ENCODE measurements at regions not wholly inside any gene's neighbourhood (a gene's known extent, or its start where the extent isn't known, plus 50 kb on each side); places are given as distances from the start of the nearest gene placed in this dataset.

DNA sequence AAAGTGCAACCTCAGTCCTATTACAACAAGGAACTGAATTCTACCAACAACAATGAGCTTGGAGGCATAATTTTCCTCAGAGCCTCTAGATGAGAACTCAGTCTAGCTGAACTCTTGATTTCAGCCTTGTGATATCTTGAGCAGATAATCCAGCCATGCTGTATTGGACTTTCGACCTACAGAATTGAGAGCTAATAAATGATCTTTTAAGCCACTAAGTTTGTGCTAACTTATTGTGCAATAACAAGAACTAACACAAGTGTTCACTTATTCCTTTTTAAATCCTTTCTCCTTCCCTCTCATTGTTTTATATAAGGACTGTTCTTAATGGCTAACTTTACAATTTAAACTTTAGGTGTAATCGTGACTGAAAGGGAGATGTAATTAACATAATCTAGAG is 140.7 kb downstream of the MAGEB17 start:
- TF ChIP-seq CTCF (IDR thresholded peaks at IDR 0.05), result no peak
- no peak for TF ChIP-seq POLR2A (IDR thresholded peaks at IDR 0.05)
- Histone ChIP-seq H3K4me3 (no peak overlapping the region), H3K27ac (no peak overlapping the region), H3K4me1 (no peaks in the 10 kb centered on the region), H3K36me3 (no peaks in the 10 kb centered on the region), H3K9me3 (no peaks in the 10 kb centered on the region), H3K27me3 (no peaks in the 10 kb centered on the region)
- intact Hi-C loops (cut with DNase I; ENCODE audit: low total_unique reads), result no loop called here
- no peak for DNase-seq

- Histone ChIP-seq H3K4me3 (no peak overlapping the region), H3K9me3 (no peaks in the 10 kb centered on the region), H3K27me3 (no peaks in the 10 kb centered on the region), H3K36me3 (no peaks in the 10 kb centered on the region), H3K27ac (no peak overlapping the region), H3K4me1 (no peaks in the 10 kb centered on the region)
- TF ChIP-seq CTCF (IDR thresholded peaks at IDR 0.05) (no peak), POLR2A (IDR thresholded peaks at IDR 0.05) (no peak)
- DNase-seq, result no peak
- intact Hi-C loops (cut with DNase I; ENCODE audit: low total_unique reads), result no loop called here
Observed at GRCh38 chrX:16308773-16309172, 141.5 kb downstream of the MAGEB17 start.

DNA sequence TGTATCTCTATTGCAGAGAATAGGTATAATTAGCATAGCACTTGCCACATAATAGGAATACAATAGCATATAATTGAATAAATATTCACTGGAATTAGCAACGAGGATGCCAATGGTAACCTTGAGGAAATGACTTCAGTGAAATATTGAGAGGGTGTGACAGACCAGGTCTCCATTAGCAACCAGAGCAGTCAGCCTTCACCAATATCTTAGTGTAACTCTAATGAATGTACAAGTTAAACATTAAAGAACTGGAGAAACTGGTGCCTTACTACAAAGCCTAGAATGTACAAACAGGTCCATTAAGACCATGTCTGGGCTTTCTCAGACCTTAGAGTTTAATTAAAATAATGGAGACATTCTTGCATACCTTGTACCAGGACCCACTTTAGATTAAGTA is 143.0 kb downstream of the MAGEB17 start:
- Histone ChIP-seq H3K4me1 (no peaks in the 10 kb centered on the region), H3K27ac (no peak overlapping the region), H3K36me3 (no peaks in the 10 kb centered on the region), H3K27me3 (no peaks in the 10 kb centered on the region), H3K4me3 (no peak overlapping the region), H3K9me3 (no peaks in the 10 kb centered on the region)
- TF ChIP-seq CTCF (IDR thresholded peaks at IDR 0.05) (no peak), POLR2A (IDR thresholded peaks at IDR 0.05) (no peak)
- DNase-seq, result no peak
- intact Hi-C loops (cut with DNase I; ENCODE audit: low total_unique reads), result no loop called here

- no peak overlapping the region for H3K27ac ChIP-seq
- no peak for DNase-seq
- no peaks in the 10 kb centered on the region for H3K4me1 ChIP-seq
- H3K36me3 ChIP-seq, result no peaks in the 10 kb centered on the region
- H3K4me3 ChIP-seq, result no peak overlapping the region
- H3K27me3 ChIP-seq, result no peaks in the 10 kb centered on the region
- no peaks in the 10 kb centered on the region for H3K9me3 ChIP-seq
- no peak for TF ChIP-seq POLR2A (IDR thresholded peaks at IDR 0.05)
- intact Hi-C loops (cut with DNase I; ENCODE audit: low total_unique reads), result no loop called here
Observed at GRCh38 chrX:16311671-16312070, 144.4 kb downstream of the MAGEB17 start.

GRCh38 chrX:16312761-16313623 is 145.7 kb downstream of the MAGEB17 start:
- no peak for DNase-seq
- Histone ChIP-seq H3K27ac (no peak overlapping the region), H3K9me3 (no peaks in the 10 kb centered on the region), H3K36me3 (no peaks in the 10 kb centered on the region), H3K27me3 (no peaks in the 10 kb centered on the region), H3K4me1 (no peaks in the 10 kb centered on the region), H3K4me3 (no peak overlapping the region)
- intact Hi-C loops (cut with DNase I; ENCODE audit: low total_unique reads), result no loop called here
- TF ChIP-seq CTCF (IDR thresholded peaks at IDR 0.05) (no peak), POLR2A (IDR thresholded peaks at IDR 0.05) (no peak)
